ENCODE measurements at regions not wholly inside any gene's neighbourhood (a gene's known extent, or its start where the extent isn't known, plus 50 kb on each side); places are given as distances from the start of the nearest gene placed in this dataset.

DNA sequence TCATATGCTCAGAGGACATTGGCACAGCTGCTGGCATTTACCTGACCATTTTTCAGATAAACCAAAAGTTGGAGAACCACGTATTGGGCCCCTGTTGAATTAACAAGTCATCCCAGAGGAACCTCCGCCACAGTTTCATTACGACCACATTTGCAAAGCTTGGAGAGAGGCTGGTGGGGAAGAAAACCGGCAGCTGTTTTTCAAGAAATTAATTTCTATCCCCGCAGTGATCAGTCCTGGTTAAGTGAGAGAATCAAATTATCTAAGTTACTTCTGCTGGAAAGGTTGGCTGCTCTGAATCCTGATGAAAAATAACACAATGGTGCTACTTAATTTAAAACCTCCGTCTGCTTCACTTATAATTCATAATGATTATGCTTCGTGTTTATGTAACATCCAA lies 737.1 kb upstream of the AUTS2 start:
- TF ChIP-seq POLR2A (IDR thresholded peaks at IDR 0.05) = no peak
- TF ChIP-seq, protein P1, sequence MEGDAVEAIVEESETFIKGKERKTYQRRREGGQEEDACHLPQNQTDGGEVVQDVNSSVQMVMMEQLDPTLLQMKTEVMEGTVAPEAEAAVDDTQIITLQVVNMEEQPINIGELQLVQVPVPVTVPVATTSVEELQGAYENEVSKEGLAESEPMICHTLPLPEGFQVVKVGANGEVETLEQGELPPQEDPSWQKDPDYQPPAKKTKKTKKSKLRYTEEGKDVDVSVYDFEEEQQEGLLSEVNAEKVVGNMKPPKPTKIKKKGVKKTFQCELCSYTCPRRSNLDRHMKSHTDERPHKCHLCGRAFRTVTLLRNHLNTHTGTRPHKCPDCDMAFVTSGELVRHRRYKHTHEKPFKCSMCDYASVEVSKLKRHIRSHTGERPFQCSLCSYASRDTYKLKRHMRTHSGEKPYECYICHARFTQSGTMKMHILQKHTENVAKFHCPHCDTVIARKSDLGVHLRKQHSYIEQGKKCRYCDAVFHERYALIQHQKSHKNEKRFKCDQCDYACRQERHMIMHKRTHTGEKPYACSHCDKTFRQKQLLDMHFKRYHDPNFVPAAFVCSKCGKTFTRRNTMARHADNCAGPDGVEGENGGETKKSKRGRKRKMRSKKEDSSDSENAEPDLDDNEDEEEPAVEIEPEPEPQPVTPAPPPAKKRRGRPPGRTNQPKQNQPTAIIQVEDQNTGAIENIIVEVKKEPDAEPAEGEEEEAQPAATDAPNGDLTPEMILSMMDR (IDR thresholded peaks at IDR 0.05) = no peak
